Keratinocyte (primary cell): ENCODE measurements at regions not wholly inside any gene's neighbourhood (a gene's known extent, or its start where the extent isn't known, plus 50 kb on each side); places are given as distances from the start of the nearest gene placed in this dataset.

Experiments used
- CTCF ChIP-seq, 3 experiments: IDR thresholded peaks in 1 of 3; conservative IDR thresholded peaks in 1 of 3; optimal IDR thresholded peaks in 1 of 3; 2 replicates in 2 of 3; 3 replicates in 1 of 3; pipeline versions ENCODE3 to v1.5.1; 2011; ENCODE audit warnings: low read length in 3 of 3, mild to moderate bottlenecking in 3 of 3, moderate library complexity in 2 of 3, control low read depth in 1 of 3, inconsistent platforms in 1 of 3; ENCODE audit not compliant: insufficient read depth in 2 of 3; ENCODE audit errors: extremely low read depth in 1 of 3
- EZH2 ChIP-seq: IDR thresholded peaks from one replicate; pipeline ENCODE4 v1.6.1; 2012; ENCODE audit warnings: inconsistent platforms, mild to moderate bottlenecking, low read length, moderate library complexity

GRCh38 chr14:101155575-101155974 is 252.1 kb upstream of the RTL1 start:
- TF ChIP-seq CTCF (optimal IDR thresholded peaks at IDR 0.05 in 1 of 3, IDR thresholded peaks at IDR 0.05 in 1 of 3, conservative IDR thresholded peaks at IDR 0.05 in 1 of 3; ENCODE audit: extremely low read depth in 1 of 3, insufficient read depth in 2 of 3, low read length in 3 of 3) (no peak), EZH2 (no peak)
